ENCODE measurements at regions not wholly inside any gene's neighbourhood (a gene's known extent, or its start where the extent isn't known, plus 50 kb on each side); places are given as distances from the start of the nearest gene placed in this dataset.

DNA sequence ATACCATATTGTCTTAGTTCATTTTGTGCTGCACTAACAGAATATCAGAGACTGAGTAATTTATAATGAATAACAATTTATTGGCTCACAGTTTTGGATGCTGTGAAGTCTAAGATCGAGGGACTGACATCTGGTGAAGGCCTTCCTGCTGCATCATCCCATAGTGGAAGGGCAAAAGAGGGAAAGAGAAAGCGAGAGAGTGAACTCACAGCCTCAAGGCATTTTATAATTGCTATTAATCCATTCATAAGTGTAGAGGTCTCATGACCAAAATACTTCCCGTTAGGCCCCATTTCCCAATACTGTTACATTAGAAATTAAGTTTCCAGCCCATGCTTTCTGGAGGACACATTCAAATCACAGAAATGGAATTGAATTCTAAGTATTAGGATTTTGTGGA is 554.4 kb downstream of the TRAM1L1 start:
- TF ChIP-seq, protein P1, sequence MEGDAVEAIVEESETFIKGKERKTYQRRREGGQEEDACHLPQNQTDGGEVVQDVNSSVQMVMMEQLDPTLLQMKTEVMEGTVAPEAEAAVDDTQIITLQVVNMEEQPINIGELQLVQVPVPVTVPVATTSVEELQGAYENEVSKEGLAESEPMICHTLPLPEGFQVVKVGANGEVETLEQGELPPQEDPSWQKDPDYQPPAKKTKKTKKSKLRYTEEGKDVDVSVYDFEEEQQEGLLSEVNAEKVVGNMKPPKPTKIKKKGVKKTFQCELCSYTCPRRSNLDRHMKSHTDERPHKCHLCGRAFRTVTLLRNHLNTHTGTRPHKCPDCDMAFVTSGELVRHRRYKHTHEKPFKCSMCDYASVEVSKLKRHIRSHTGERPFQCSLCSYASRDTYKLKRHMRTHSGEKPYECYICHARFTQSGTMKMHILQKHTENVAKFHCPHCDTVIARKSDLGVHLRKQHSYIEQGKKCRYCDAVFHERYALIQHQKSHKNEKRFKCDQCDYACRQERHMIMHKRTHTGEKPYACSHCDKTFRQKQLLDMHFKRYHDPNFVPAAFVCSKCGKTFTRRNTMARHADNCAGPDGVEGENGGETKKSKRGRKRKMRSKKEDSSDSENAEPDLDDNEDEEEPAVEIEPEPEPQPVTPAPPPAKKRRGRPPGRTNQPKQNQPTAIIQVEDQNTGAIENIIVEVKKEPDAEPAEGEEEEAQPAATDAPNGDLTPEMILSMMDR (conservative IDR thresholded peaks at IDR 0.05; ENCODE audit: low read depth in 2 of 2), result no peak
- no peak for TF ChIP-seq EZH2phosphoT487 (IDR thresholded peaks at IDR 0.05; ENCODE audit: unreplicated experiment)
- TF ChIP-seq, protein P2, sequence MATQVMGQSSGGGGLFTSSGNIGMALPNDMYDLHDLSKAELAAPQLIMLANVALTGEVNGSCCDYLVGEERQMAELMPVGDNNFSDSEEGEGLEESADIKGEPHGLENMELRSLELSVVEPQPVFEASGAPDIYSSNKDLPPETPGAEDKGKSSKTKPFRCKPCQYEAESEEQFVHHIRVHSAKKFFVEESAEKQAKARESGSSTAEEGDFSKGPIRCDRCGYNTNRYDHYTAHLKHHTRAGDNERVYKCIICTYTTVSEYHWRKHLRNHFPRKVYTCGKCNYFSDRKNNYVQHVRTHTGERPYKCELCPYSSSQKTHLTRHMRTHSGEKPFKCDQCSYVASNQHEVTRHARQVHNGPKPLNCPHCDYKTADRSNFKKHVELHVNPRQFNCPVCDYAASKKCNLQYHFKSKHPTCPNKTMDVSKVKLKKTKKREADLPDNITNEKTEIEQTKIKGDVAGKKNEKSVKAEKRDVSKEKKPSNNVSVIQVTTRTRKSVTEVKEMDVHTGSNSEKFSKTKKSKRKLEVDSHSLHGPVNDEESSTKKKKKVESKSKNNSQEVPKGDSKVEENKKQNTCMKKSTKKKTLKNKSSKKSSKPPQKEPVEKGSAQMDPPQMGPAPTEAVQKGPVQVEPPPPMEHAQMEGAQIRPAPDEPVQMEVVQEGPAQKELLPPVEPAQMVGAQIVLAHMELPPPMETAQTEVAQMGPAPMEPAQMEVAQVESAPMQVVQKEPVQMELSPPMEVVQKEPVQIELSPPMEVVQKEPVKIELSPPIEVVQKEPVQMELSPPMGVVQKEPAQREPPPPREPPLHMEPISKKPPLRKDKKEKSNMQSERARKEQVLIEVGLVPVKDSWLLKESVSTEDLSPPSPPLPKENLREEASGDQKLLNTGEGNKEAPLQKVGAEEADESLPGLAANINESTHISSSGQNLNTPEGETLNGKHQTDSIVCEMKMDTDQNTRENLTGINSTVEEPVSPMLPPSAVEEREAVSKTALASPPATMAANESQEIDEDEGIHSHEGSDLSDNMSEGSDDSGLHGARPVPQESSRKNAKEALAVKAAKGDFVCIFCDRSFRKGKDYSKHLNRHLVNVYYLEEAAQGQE (IDR thresholded peaks at IDR 0.05; ENCODE audit: unreplicated experiment), result no peak
- no peak for TF ChIP-seq EZH2 (IDR thresholded peaks at IDR 0.05; ENCODE audit: low read depth, unreplicated experiment)
- TF ChIP-seq STAT1 (IDR thresholded peaks at IDR 0.05; ENCODE audit: unreplicated experiment), result no peak
- no peak for TF ChIP-seq CREB1 (CRISPR knock-in tag; IDR thresholded peaks at IDR 0.05; ENCODE audit: low read depth)

Measured in GM23338 (cell line).